ENCODE measurements at regions not wholly inside any gene's neighbourhood (a gene's known extent, or its start where the extent isn't known, plus 50 kb on each side); places are given as distances from the start of the nearest gene placed in this dataset.
"Not testable (repeated sequence)": the region's sequence is repeated elsewhere in the genome, so short reads cannot be mapped to it uniquely, and the experiment has no call there.

DNA sequence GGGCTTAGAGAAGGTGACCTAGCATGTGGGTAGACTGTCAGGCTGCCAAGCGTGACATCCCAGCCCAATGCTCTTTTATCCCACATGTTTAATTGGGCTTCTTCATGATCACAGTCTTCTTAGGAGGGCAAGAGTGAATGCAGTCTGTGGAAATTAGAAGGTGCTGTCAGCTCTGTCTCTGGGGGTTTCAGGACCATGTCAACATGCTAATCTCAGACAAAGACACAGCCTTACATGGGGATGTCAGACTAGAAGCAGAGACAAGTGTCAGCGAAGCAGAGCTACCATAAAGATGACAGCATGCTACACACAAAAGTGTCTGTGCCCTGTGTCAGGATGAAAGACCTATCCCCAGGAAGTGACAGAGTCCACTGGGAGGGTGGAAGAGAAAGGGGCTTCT, 120.1 kb upstream of the SLC25A36 start:
- no peak for DNase-seq

DNA sequence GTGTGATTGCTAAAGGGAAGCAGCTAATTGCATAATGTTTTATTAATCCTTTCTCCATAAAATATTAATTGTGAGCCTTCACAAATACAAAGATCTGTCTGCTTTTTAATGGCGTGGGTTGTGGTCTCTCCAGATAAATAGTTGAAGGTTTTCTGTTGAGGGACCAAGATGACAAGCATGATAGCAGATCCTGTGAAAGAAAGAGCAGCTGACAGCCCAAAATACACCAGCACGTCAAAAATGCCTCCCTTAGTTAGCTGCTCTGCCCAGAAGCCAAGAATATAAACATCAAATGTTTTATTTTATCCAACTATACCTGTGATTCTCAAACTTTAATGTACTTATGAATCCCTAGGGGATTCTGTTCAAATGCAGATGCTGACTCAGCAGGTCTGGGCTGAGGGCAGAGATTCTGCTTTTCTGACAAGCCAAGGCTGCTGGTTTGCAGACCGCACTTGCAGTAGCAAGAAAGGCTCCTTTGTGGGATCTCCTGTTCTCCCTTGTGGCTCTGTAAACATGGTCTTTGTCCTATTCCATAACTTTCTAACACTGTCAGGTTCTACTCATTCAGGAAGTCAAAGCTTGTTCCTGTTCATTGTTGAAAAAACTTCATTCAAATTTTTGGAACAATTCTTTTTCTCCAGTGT, 119.1 kb upstream of the SLC25A36 start:
- DNase-seq = no peak

DNA sequence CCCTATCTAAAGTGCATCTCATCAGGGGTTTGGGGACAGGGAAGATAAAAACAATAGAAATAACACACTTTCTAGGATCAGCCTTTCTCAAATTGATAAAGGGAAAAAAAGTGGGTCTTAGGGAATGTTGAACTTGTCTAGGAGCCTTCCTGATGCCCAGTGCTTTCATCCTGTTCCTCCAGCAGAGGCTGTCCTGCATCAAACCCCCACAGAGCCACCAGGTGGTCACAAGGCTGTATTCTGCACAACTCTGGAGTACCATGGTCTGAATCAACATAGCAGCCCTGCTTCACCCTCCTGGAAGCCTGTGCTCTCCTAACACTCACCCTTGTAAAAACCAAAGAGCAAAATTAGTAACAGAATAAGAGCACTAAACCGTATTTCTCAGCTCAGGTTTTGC, 118.5 kb upstream of the SLC25A36 start:
- no peak for DNase-seq

DNA sequence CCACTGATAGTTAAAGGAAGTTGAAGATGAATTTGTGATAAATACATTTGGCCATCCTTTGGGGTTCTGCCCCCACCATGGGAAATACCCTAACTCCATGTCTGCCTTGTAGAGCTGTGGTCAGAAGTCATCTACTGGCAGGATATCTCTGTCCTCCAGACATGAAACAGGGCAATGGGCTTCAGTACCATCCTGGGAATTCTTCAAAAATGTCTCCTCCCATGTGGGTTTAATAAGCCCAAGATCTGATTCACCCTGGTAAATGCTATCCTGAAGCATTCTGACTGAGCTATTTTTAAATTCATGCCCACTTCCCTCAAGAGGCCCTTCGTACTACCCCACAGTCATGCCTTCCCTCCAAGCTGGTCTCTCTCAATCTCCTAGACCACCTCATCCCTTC, 113.7 kb upstream of the SLC25A36 start:
- no peak for DNase-seq

DNA sequence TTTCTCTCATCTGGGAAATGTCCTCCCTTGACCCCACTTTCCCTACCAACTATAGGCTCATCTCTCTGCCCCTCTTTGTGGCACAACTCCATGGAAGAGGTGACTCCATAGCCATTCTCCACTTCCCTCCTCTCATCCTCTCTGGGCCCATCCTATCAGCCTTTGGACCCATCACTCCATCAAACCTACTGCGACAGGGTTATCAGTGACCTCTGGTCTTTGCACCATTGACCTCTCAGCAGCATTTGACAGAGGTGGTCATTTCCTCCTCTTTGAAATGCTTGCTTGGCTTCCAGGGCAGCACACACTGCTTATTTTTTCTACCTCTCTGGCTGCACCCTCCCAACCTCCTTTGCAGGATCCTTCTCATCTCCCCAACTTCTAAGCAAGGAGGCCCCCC, 113.1 kb upstream of the SLC25A36 start:
- no peak for DNase-seq

DNA sequence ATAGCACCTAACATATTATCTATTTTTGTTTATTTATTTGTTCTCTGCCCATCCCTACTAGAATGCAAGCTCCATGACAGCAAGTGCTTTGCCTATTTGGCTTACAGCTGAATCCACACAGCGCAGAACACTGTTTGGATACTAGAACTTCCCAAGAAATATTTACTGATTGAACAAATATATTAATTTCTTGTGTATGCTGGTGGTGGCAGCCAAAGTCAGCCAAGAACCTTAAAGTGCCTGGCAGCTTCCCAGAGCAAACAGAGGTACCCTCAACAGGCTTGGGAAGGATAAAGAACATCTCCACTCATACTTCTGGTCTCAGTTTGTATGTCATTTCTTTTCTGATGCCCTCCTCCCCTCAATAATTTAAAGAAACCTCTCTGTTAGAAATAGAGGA, 111.8 kb upstream of the SLC25A36 start:
- no peak for DNase-seq

DNA sequence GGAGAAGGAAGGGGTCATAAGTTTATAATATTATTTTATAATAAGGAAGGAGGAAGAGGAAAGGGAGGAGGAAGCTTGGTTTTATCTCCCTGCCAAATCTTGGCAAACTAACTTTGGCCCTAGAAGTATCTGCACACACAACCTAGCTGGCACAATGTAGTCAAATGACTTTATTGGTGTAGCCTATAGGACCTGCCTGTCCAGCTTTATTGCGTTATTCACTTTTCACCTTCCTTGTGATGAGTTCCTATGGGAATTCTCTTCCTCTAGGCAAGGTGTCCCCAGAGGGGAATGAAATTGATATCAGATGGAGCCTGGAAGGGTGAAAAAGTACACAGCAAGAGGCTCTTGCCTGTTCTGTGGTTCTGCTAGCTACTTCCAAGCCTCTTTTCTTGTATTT, 111.2 kb upstream of the SLC25A36 start:
- DNase-seq = no peak

DNA sequence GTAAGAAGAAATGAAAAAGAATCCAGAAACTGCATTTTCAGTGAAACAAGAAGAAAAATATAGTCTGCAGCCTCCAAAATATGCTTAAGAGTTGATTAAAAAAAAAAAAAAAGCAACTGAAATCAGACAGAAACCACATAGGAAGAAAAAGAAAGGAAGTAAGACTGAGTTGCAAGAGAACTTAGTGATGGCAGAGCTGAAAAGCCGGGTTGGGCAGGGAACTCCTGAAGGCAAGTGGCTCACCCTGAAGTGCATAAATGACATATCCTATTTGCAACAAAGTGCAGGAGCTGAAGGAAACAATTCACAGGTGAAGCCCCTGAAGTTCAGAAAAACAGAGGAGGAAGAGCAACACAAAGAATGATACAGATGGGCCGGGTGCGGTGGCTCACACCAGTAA, 108.8 kb upstream of the SLC25A36 start:
- DNase-seq = no peak

DNA sequence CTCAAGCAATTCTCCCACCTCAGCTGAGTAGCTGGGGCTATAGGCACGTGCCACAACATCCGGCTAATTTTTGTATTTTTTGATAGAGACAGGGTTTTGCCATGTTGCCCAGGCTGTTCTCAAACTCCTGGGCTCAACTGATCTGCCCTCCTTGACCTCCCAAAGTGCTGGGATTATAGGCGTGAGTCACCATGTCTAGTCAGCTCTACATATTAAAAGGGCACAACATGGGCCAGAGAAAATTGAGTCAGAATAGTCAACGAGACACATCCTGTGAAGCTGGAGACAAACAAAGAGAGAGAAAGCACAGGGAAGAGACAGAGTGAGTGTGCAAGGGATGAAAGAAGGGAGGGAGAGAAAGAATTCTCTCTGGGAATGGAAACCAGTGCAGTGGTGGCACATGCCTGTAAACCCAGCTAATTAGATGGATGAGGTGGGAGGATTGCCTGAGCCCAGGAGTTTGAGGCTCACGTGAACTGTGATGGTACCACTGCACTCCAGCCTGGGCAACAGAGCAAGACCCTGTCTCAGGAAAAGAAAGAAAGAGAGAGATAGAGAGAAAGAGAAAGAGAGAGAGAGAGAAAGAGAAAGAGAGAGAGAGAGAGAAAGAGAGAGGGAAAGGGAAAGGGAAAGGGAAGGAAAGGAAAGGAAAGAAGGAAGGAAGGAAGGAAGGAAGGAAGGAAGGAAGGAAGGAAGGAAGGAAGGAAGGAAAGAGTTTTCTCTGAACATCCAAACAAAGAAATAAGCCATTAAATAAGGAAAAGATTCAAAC, 107.2 kb upstream of the SLC25A36 start:
- no peak for DNase-seq

DNA sequence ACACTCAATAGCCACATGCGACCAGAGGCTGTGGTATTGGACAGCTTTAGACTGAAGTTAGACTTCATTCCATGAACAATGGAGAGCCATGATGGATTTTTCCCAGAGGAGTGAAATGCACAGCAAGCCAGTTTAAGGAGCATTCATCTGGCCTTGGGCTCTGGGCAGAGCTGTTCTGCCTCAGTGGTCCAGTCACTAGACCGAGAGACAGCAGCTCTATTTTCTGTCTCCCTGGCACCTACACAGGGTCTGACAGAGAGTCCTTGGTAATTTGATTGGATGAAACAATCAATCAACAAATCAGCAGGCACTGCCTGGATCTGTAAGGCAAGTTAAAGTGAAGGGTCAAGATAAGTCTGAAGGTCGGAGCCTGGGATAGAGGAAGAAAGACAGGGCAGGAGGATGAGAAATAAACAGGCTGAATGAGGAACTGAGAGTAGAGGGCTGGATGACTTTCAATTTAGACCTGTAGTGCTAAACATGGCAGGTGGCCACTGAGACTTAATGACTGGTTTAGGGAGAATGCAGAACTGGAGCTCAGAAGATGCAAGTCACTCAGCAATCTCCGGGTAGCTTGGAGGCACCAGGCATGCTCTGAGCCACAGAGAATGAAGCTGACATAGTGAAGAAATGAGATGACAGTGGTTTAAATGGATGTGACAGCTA, 98.5 kb upstream of the SLC25A36 start:
- DNase-seq = no peak

DNA sequence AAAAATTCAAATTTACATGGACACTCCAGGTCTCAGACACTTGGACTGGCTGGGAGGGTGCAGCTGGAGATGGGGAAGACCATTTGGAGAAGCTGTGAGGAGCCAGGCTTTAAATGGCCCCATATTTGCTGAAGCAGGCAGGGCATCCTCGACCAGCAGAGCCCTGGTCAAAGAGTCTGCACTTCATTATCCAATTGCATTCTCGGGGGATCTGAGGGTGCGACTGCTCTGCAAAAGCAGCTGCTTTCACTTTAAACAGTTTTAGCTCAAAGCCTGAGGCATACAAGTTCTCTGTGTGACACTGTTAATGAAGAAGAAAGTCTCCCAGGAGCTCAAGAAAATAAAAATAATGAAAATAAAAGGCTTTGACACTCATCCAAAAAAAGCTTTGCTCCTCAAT, 98.0 kb upstream of the SLC25A36 start:
- DNase-seq = no peak

DNA sequence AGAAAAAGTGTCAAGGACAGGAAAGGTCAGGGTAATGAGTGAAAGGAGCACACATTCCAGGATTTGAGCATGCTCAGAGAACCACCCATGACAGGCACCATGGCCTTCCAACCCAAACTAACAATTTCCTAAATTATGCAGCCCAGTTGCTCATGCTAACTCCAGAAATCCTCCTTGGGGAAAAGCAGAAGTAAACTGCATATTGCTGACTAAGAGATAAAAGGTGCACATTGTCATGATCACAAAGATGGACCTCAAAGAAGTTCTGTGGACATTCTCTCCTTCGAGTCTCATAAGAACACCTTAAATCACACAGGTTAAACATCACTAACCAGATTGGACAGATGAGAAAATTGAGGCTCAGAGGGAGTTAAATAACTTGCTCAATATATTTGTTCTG, 97.6 kb upstream of the SLC25A36 start:
- no peak for DNase-seq

DNA sequence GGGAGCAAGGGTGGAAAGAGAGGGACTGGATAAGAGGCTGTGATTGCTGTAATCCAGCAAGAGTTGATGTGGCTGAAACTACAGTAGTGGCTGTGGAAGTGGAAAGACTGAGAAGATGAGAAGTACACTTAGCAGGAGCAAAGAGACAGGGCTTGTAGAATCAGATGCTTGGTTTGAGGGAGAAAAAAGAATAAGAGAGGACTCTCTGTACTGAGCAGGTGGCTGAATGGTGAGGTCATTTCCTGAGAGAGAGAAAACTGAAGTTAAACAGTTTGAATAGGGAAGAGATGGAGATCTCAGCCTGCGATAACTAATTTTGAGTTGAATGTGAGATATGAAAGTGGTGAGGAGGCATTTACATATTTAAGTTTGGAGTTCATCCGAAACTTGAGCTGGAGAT, 95.8 kb upstream of the SLC25A36 start:
- no peak for DNase-seq

DNA sequence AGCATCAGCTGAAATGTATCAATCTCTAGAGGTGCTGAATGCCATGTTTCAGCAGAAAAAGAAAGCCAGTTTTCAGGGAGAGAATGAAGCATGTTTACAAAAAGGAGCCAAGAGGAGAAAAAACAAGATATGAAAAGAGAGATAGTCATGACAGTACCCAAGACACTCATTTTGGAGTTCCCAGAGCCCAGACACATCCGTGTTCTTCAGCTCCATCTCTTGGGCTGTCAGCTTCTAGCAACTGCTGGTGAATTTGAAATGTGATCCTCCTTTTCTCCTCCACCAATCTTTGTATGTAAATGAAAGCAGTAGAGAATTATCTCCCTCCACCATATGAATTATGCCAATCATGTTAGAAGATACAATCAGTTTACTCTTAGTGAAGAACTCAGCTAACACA, 93.0 kb upstream of the SLC25A36 start:
- DNase-seq = no peak

DNA sequence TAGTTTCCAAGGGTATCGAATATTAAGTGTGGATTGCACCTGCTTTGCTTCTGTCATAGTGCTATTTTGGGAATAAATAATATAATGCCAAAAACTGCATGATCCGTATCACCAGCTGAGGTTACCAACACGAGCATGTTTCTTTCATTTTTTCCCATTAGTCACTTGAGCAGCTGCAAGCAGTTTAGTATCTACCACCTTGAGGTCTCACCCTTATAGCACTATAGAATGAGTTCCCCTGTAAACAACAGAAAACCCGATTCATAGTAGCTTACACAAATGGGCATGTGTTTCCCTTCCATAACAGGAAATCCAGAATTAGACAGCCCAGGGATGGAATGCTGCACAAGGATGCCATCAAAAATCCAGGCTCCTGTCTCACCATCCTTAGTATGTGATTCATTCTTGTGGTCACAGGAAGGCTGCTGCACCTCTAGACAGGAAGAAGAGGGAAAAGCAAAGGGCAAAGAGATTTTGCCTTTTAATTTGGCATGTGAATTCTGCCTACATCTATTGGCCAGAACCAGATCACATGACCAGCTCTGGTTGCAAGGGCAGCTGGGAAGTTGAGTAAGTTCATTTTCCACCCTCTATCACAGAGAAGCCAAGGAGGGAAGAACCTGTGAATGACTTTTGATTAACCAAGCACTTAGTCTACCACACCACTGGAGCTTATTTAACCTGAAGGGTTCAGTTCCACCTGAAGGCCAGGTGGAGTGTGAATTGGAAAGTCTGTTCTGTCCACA, 91.3 kb upstream of the SLC25A36 start:
- no peak for DNase-seq

DNA sequence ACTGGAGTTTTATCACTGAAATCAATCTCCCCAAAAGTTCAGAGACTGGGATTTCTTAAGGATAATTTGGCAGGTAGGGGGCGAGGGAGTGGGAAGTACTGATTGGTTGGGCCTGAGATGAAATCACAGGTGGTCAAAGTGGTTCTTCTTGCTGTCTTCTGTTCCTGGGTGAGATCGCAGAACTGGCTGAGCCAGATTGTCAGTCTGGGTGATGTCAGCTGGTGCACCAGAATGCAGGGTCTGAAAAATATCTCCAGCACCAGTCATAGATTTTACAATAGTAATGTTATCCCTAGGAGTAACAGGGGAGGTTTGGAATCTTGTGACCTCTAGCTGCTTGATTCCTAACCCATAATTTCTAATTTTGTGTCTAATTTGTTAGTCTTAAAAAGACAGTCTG, 86.7 kb upstream of the SLC25A36 start:
- no peak for DNase-seq

DNA sequence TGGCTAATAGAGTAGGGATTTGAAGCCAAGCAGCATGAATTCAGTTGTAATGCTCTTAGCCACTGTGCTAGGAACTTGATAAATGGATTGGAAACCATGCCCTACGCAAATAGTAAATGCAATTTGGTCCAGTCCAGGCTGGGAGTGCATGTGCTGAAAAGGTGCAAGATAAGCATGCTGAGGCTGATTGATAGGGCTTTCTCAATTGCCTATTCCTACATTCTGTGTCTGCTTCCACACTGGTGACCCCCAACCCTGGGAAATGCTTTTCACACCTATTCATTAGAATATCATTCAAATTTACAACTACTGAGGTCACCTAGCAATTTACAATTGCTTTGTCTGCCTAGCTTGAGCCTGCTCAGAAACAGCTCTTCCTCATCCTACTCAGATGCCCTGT, 84.7 kb upstream of the SLC25A36 start:
- no peak for DNase-seq

DNA sequence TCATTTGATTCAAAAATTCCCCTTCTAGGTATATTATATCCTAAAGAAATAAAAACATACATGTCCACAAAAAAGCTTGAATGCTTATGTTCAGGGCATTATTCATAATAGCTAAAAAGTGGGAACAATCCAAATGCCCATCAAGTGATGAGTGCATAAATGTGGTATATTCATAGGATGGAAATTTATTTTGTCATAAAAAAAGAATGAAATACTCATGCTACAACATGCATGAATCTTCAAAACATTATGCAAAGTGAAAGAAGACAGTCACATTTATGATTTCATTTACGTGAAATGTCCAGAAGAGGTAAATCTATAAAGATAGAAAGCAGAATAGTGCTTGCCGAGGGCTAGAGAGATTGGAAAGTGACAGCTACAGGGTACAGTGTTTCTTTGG, 83.6 kb upstream of the SLC25A36 start:
- DNase-seq = no peak

DNA sequence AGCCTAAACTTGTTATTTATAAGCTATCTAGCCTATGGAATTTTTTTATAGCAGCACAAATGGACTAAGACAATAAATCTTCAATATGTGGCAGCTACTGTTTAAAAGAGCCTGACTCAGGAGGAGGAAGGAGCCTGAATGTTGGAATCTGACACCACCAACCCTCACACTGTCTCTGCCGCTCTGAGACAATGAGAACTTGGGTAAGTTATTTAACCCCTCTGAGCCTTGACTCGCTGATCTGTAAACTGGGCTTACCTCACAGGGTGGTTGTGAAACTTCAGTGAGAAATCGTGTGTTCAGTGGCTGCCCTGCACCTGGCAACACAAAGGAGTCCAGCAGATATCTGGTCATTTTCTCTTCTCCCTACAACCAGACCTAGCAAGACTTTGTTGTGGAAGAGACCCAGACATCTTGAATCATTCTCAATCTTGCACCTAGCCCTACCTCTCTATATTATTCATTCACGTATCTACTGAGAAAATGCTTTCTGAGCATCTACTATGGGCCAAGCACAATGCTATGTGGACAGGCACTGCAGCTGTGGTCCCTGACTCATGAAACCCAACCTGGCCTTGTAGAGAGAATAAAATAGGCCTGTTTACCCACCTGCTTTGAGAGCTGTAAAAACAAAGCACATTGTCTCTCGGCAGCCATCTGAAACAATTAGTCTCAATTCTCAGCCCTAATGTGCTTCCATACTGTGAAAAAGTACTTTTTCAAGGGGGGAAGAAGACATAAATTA, 81.9 kb upstream of the SLC25A36 start:
- DNase-seq = no peak

DNA sequence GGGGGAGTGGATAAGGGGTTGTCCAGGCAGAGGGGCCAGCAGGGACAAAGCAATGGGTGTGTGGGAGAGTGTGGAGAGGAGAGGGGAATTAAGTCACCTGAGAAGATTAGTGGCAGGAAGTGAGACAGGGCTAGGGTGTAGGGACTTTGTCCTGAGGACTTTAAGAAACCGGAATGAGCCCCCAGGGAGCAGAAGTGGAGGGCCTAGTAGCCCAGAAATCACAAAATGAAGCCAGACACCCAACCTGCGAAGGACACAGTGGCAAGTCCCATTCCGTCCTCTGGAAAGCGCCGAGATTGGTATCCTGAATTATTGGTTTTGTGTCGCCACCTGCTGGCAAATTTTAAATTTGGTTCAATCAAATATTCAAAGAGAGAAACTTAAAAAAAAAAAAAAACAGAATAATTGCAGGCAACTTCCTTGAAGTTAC, 78.0 kb upstream of the SLC25A36 start:
- peak; percentile 3 for DNase-seq

DNA sequence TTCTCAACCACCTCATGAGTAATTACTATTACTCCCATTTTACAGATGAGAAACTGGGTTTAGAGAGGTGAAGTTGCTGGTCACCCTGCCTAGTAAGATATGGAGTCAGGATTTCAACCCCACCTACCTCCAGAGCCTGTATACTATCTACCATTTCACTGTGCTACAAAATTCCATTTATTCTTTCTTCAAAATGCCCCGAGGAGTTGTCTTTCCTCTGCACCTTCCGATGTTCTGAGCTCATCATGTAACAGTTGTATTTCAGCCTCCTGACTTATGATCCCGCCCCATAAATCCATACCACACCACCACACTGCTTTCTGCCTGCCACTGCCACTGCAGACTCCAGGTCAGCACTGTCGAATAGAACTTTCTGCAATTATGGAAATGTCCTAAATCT, 71.3 kb upstream of the SLC25A36 start:
- no peak for DNase-seq

DNA sequence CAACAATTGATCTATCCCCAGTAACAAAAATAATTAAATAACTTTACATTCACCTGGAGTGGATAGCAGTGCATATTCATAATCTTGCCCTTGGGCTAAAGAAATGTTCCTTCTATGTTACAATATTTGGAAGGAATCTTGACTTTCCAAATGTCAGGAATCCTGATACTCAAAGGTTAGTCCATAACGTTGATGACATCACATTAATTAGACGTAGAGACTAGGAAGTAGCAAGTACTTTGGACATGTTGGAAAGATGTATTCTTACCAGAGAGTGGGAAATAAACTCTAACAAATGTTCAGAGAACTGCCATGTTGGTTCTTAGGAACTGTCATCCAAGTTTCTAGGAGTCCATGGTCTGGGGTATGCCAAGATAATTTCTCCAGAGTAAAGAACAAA, 70.6 kb upstream of the SLC25A36 start:
- DNase-seq = no peak

DNA sequence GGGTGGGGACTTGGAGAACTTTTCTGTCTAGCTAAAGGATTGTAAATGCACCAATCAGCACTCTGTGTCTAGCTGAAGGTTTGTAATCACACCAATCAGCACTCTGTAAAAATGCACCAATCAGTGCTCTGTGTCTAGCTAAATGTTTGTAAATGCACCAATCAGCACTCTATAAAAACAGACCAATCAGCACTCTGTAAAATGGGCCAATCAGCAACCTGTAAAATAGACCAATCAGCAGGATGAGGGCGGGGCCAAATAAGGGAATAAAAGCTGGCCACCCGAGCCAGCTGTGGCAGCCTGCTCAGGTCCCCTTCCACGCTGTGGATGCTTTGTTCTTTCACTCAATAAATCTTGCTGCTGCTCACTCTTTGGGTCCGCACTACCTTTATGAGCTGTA, 69.5 kb upstream of the SLC25A36 start:
- not testable (repeated sequence) for DNase-seq

All from central memory CD4-positive, alpha-beta T cell (primary cell).